SU-DHL-6 (cell line): ENCODE measurements at regions not wholly inside any gene's neighbourhood (a gene's known extent, or its start where the extent isn't known, plus 50 kb on each side); places are given as distances from the start of the nearest gene placed in this dataset.

Experiments used
- EZH2phosphoT487 ChIP-seq: fragments of 200-600 bp; sonication (generic), shearing (Covaris generic); conservative IDR thresholded peaks from 2 replicates; pipeline ENCODE4 v1.6.1; 2018; ENCODE audit warnings: mild to moderate bottlenecking, antibody characterized with exemption, low read length, moderate library complexity, mixed read lengths
- TF ChIP-seq, protein P1 (sequence below): fragments of 200-600 bp; sonication (generic); IDR thresholded peaks from one replicate; pipeline ENCODE4 v1.5.1; 2017; ENCODE audit warnings: antibody characterized with exemption, mild to moderate bottlenecking, low read length, moderate library complexity; ENCODE audit not compliant: insufficient read depth, poor library complexity, severe bottlenecking

GRCh38 chr18:25470062-25470461, 118.1 kb upstream of the ZNF521 start:
- TF ChIP-seq, protein P1, sequence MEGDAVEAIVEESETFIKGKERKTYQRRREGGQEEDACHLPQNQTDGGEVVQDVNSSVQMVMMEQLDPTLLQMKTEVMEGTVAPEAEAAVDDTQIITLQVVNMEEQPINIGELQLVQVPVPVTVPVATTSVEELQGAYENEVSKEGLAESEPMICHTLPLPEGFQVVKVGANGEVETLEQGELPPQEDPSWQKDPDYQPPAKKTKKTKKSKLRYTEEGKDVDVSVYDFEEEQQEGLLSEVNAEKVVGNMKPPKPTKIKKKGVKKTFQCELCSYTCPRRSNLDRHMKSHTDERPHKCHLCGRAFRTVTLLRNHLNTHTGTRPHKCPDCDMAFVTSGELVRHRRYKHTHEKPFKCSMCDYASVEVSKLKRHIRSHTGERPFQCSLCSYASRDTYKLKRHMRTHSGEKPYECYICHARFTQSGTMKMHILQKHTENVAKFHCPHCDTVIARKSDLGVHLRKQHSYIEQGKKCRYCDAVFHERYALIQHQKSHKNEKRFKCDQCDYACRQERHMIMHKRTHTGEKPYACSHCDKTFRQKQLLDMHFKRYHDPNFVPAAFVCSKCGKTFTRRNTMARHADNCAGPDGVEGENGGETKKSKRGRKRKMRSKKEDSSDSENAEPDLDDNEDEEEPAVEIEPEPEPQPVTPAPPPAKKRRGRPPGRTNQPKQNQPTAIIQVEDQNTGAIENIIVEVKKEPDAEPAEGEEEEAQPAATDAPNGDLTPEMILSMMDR: no peak
- TF ChIP-seq EZH2phosphoT487: no peak
